IPS-20b (cell line): ENCODE measurements at regions not wholly inside any gene's neighbourhood (a gene's known extent, or its start where the extent isn't known, plus 50 kb on each side); places are given as distances from the start of the nearest gene placed in this dataset.

Experiments used
- H3K27ac ChIP-seq: one replicate; pipeline ENCODE4 v1.5.1; 2013; ENCODE audit warnings: low read length
- H3K27me3 ChIP-seq: 2 replicates; pipeline ENCODE4 v1.6.1; 2013; ENCODE audit warnings: mild to moderate bottlenecking, low read length, inconsistent platforms; ENCODE audit not compliant: insufficient read depth
- H3K36me3 ChIP-seq: 2 replicates; pipeline ENCODE4 v1.6.1; 2013; ENCODE audit warnings: low read depth, mild to moderate bottlenecking, inconsistent platforms, low read length, moderate library complexity; ENCODE audit not compliant: insufficient read depth
- H3K4me1 ChIP-seq: 2 replicates; pipeline ENCODE4 v1.6.1; 2013; ENCODE audit warnings: mild to moderate bottlenecking, control low read depth, inconsistent platforms, low read length, moderate library complexity; ENCODE audit not compliant: insufficient read depth
- H3K4me3 ChIP-seq: 2 replicates; pipeline ENCODE4 v1.5.1; 2013; ENCODE audit warnings: mild to moderate bottlenecking, low read length, inconsistent platforms
- H3K9ac ChIP-seq: 2 replicates; pipeline ENCODE4 v1.6.1; 2013; ENCODE audit warnings: low read depth, mild to moderate bottlenecking, inconsistent platforms, low read length, moderate library complexity
- H3K9me3 ChIP-seq: 2 replicates; pipeline ENCODE4 v1.6.1; 2013; ENCODE audit warnings: mild to moderate bottlenecking, low read depth, low read length, inconsistent platforms; ENCODE audit not compliant: insufficient read depth

DNA sequence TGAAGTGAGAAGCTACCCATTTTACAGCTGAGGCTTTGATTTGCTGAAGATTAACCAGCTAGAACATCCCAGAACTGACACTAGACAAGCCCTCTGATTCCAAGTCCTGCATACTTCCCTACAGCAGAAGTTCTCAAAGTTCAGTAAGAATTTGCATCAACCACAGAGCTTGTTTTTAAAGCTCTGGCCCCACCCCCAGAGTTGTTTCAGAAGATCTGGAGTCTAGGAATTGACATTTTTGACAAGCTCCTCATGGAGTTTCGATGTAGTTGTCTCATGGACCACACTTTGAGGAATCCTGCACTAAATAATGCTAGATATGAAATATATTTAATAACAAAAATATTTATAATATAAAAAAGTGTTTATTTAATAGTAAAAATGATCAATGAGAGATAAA is 120.3 kb upstream of the ADAMTS18 start:
- Histone ChIP-seq H3K9me3 (no peaks in the 10 kb centered on the region), H3K27me3 (no peaks in the 10 kb centered on the region), H3K9ac (no peak overlapping the region), H3K36me3 (no peaks in the 10 kb centered on the region), H3K4me1 (no peaks in the 10 kb centered on the region), H3K4me3 (no peak overlapping the region), H3K27ac (no peak overlapping the region)

DNA sequence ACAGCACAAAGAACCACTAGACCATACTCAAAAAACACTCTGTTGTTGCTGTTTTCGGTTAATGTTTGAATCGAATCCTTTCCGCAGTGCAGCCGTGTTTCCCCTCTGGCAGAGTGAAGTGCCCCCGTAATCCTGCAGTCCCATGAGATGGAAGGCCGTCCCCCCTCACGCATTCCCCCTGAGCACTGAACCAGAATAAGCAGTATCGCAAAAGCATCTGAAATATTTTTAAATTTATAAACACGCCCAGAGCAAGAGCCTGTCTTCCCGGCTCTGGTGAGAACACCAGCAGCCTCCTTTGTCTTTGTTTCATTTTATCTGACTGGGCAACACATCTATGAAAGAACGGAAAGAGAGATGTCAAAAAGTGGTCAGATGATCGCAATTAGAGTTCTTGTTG is 121.0 kb upstream of the ADAMTS18 start:
- no peak overlapping the region for H3K9ac ChIP-seq
- H3K4me3 ChIP-seq: no peak overlapping the region
- H3K36me3 ChIP-seq: no peaks in the 10 kb centered on the region
- no peaks in the 10 kb centered on the region for H3K4me1 ChIP-seq
- H3K9me3 ChIP-seq: no peaks in the 10 kb centered on the region
- H3K27me3 ChIP-seq: no peaks in the 10 kb centered on the region
- H3K27ac ChIP-seq: no peak overlapping the region

DNA sequence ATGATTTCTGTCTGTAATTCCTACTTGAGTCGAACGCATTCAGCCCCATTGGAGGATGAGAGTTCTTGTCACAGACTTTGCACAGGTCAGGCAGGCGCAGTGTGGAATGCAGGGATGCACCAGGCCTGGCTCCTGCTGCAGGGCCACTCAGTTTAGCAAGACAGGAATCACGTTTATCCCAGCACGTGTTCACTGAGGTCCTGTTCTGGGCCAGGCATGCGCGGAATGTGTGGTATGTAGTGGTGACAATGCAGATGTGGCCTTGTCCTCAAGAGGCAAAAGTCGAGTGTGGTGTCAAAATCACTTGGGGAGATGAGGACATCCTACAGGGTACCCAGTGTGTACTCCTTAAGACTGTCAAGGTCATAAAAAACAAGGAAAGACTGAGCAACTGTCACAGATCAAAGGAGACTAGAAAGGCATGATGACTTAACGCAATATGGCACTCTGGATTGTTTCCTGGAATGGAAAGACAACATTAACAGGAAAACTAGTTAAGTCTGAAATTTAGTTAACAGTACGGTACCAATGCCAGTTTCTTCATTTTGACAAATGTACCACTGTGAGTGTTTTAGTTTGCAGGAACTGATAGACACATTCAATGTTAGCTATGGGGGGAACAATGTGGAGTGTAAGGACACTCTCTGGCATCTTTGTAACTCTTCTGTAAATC is 121.5 kb upstream of the ADAMTS18 start:
- Histone ChIP-seq H3K4me1 (no peaks in the 10 kb centered on the region), H3K9me3 (no peaks in the 10 kb centered on the region), H3K27me3 (no peaks in the 10 kb centered on the region), H3K27ac (no peak overlapping the region), H3K9ac (no peak overlapping the region), H3K36me3 (no peaks in the 10 kb centered on the region), H3K4me3 (no peak overlapping the region)

- Histone ChIP-seq H3K27me3 (no peaks in the 10 kb centered on the region), H3K4me3 (no peak overlapping the region), H3K9ac (no peak overlapping the region), H3K9me3 (no peaks in the 10 kb centered on the region), H3K4me1 (no peaks in the 10 kb centered on the region), H3K27ac (no peak overlapping the region), H3K36me3 (no peaks in the 10 kb centered on the region)
Measured at GRCh38 chr16:77557385-77557784, 122.6 kb upstream of the ADAMTS18 start.

DNA sequence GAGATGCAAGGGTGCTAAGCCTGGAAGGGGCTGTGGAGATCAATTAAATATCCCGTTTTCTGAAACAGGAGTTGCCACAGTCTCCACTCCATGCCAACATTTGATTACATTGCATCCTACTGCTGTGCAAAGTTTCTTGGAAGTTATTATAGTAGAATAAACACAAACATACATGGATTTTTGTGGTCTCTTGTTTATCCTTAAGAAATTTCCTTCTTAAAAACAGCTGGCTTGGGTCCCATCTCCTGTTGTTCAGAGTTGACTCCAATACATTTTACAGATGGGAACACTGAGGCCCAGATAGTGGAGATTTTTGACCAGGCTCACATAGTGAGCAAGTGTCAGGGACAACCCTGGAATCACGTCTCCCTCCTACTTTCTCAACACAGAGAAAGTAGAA is 124.0 kb upstream of the ADAMTS18 start:
- Histone ChIP-seq H3K36me3 (no peaks in the 10 kb centered on the region), H3K4me3 (no peak overlapping the region), H3K27ac (no peak overlapping the region), H3K4me1 (no peaks in the 10 kb centered on the region), H3K27me3 (no peaks in the 10 kb centered on the region), H3K9ac (no peak overlapping the region), H3K9me3 (no peaks in the 10 kb centered on the region)

- Histone ChIP-seq H3K27me3 (no peaks in the 10 kb centered on the region), H3K27ac (no peak overlapping the region), H3K9me3 (no peaks in the 10 kb centered on the region), H3K36me3 (no peaks in the 10 kb centered on the region), H3K4me3 (no peak overlapping the region), H3K9ac (no peak overlapping the region), H3K4me1 (no peaks in the 10 kb centered on the region)
Measured at GRCh38 chr16:77562497-77562896, 127.7 kb upstream of the ADAMTS18 start.

DNA sequence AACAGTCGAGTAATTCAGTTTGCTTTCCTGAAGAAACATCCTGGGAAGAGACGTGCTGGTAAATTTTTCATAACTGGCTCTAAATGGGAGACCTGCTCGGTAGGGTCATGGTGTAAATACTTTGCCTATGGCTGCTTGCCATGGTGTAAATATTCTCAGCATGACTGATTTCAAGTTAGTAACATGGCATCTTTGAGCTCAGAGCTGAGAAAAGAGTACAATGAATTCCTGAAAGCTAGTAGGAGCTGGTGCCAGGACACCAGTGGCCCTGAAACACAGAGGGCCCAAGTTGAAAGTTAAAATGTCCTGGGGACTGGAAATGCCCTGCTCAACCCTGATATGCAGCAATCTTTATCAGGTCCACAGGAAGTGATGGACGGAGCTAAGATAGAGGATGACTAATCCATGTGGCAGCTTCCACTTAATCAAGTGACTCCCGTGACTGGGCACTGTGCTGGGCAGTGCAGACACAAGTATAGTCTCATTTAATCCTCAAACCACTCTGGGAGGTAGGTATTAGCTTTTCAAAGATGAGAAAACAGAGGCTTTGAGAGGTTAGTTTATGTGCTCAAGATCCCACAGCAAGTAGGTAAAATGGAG is 130.1 kb upstream of the ADAMTS18 start:
- H3K4me1 ChIP-seq: no peaks in the 10 kb centered on the region
- no peak overlapping the region for H3K4me3 ChIP-seq
- H3K9me3 ChIP-seq: no peaks in the 10 kb centered on the region
- H3K9ac ChIP-seq: no peak overlapping the region
- H3K36me3 ChIP-seq: no peaks in the 10 kb centered on the region
- H3K27me3 ChIP-seq: no peaks in the 10 kb centered on the region
- no peak overlapping the region for H3K27ac ChIP-seq

DNA sequence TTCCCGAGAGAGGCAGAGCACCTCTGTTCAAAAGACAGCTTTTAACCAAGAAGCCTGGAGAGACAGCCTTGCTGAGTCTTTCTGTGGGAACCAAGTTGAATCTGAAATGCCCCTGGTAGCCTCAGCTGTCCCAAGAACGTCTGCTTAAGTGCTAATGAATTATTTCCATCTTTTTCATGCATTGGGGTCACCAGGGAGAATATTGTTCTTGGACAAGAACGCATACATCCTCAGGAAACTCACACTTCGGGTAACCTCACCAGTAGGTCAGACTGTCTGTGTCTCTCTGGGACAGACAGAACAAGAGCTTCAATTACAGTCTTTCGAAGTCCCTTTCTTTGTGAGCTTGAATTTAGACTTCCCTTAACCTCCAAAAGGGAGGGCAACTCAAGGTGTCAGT is 134.6 kb upstream of the ADAMTS18 start:
- Histone ChIP-seq H3K27ac (no peak overlapping the region), H3K4me3 (no peak overlapping the region), H3K9me3 (no peaks in the 10 kb centered on the region), H3K9ac (no peak overlapping the region), H3K4me1 (no peaks in the 10 kb centered on the region), H3K27me3 (no peaks in the 10 kb centered on the region), H3K36me3 (no peaks in the 10 kb centered on the region)

- Histone ChIP-seq H3K27me3 (no peaks in the 10 kb centered on the region), H3K27ac (no peak overlapping the region), H3K9ac (no peak overlapping the region)
Measured at GRCh38 chr16:77570574-77570973, 135.7 kb upstream of the ADAMTS18 start.

DNA sequence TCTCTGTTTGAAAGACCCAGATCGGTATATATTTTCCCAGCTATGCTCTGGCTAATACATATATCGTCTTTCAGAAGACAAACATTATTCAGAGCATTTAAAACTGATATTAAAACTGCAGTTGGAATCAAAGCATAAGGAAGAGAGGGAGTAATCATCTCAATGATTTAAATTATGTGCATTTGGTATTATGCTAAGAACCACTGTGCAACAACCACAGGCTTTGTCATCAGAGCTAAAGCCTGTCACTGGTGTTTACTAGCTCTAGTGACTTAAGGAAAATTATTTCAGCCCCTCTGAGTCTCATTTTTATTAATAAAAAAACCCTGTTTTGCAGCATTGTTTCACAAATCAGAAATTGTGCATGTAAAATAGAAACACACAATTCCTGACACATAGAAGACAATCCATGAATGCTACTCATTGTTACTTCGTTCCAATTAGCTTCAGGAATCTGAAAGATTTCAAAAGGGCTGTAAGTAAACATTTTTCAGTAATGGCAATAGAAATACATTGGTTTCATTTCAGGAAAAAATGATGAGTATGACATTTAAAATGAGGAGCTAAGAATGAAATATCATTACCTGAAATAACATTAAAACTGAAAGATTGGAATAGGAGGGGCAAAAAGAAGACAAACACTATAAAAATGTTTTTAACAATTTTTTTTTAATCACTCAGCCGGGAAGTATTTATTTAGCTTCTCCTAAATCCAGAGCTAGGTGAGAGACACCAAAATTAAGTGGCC is 136.5 kb upstream of the ADAMTS18 start:
- Histone ChIP-seq H3K9ac (no peak overlapping the region), H3K4me3 (no peak overlapping the region), H3K9me3 (no peaks in the 10 kb centered on the region), H3K27ac (no peak overlapping the region), H3K4me1 (no peaks in the 10 kb centered on the region), H3K36me3 (no peaks in the 10 kb centered on the region), H3K27me3 (no peaks in the 10 kb centered on the region)

More at GRCh38 chr16:77570574-77570973, 135.7 kb upstream of the ADAMTS18 start:
- Histone ChIP-seq H3K36me3 (no peaks in the 10 kb centered on the region), H3K4me3 (no peak overlapping the region), H3K4me1 (no peaks in the 10 kb centered on the region), H3K9me3 (no peaks in the 10 kb centered on the region)

DNA sequence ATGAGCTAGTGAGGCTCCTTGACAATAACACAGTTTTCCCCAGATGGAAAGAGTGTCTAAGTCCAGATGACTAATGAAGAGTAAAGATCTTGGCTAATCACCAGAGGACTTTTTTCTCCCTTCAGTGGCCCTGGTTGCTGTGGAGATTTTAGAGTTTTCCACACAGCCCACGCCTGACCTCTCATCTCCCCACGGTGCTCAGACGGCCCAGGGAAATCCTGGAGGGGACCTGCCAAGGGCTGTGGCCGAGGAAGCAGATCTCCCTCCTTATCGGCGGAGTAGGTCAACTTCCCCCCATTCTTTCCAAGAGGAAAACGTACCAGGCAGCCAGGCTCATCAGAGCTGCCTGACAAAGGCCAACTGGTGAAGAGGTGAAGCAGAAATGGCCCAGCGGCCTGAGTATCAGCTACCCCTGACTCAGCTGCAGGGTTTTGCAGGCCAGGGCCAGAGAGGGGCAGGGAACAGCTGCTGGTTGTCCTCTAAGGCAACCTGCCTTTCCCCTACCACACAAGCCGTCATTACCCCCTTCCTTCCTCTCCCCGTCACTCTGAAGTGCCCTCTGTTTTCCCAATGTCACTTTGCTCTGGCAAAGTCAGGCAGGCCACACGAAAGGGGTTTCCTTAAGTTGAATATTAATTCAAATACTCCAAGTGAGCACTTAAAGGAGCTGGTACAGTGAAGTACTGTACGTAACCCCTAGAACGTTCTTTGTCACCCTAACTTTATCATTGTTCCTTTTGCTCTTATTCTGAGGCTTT is 140.2 kb upstream of the ADAMTS18 start:
- H3K4me3 ChIP-seq: no peak overlapping the region
- H3K4me1 ChIP-seq: no peaks in the 10 kb centered on the region
- no peaks in the 10 kb centered on the region for H3K9me3 ChIP-seq
- no peaks in the 10 kb centered on the region for H3K36me3 ChIP-seq
- no peak overlapping the region for H3K27ac ChIP-seq
- no peak overlapping the region for H3K9ac ChIP-seq
- no peaks in the 10 kb centered on the region for H3K27me3 ChIP-seq
